Prostate gland (tissue), 2 donors: ENCODE measurements at regions not wholly inside any gene's neighbourhood (a gene's known extent, or its start where the extent isn't known, plus 50 kb on each side); places are given as distances from the start of the nearest gene placed in this dataset.

ENCODE experiments used
- DNase-seq: peaks from one replicate; pipeline ENCODE4 v3.0.0-alpha.2; 2019; ENCODE audit warnings: low spot score
- H3K27ac ChIP-seq, 2 donors: fragments of 200-600 bp; sonication (generic); 2 replicates each; pipeline ENCODE4 v1.5.1; 2017 to 2019
- H3K27me3 ChIP-seq: fragments of 200-600 bp; sonication (generic); replicated peaks from 2 replicates; pipeline ENCODE4 v1.5.1; 2019; ENCODE audit not compliant: insufficient read depth
- H3K36me3 ChIP-seq, 2 donors: fragments of 200-600 bp; sonication (generic); 1 replicate in 1 of 2; 2 replicates in 1 of 2; pipeline versions ENCODE4 v1.5.1 to v1.8.1; 2017 to 2019
- H3K4me1 ChIP-seq: fragments of 200-600 bp; sonication (generic); replicated peaks from 2 replicates; pipeline ENCODE4 v1.5.1; 2019
- H3K4me3 ChIP-seq, 2 donors: fragments of 200-600 bp; sonication (generic); 2 replicates each; pipeline ENCODE4 v1.5.1; 2017 to 2019
- H3K9me3 ChIP-seq: fragments of 200-600 bp; sonication (generic); 2 replicates; pipeline ENCODE4 v1.5.1; 2017
- POLR2A ChIP-seq: fragments of 450-650 bp; IDR thresholded peaks from one replicate; pipeline ENCODE4 v1.6.1; 2016; ENCODE audit warnings: antibody characterized with exemption, mild to moderate bottlenecking
- POLR2AphosphoS5 ChIP-seq: sonication (generic); formaldehyde crosslinking; IDR thresholded peaks from one replicate; pipeline ENCODE4 v1.6.1; 2017; ENCODE audit warnings: antibody characterized with exemption
- WGBS: methylation state at CpG from one replicate; pipeline ENCODE4 v1.1.5; 2018; 5-methylcytosine and 5-hydroxymethylcytosine counted together
- intact Hi-C: fragments of 100-400 bp; cut with DNase I; formaldehyde crosslinking; loops from one replicate; pipeline ENCODE4 v1.14.2; 2022
- TF ChIP-seq, protein P1 (sequence below), 4 experiments: fragments of 200-600 bp in 2 of 4; fragments of 450-650 bp in 2 of 4; sonication (generic) in 2 of 4; IDR thresholded peaks; 1 replicate in 3 of 4; 2 replicates in 1 of 4; pipeline ENCODE4 v1.5.1; 2016 to 2019; ENCODE audit warnings: antibody characterized with exemption in 4 of 4, mild to moderate bottlenecking in 2 of 4, moderate library complexity in 2 of 4

DNA sequence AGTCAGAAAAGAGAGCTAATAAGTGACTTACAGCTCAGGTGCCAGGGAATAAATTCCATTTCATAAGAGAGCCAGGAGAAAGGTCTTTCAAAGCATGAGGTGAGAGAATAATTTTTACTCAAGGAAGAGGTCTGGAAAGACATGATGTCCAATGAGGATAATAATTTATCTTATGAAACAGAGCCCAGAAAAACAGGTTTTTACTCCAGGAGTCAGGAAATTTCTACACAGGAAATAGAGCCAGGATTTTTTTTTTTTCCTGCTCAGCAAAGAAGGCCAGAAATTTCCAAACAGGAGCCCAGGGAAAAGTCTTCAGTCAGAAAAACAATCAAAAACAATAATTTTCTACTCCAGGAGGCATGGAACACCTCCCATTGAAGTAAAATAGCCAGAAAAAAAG, 1185.7 kb upstream of the TSPY4 start:
- H3K27ac ChIP-seq = no peak overlapping the region
- DNase-seq = no peak
- H3K9me3 ChIP-seq = no peaks in the 10 kb centered on the region
- no peaks in the 10 kb centered on the region for H3K27me3 ChIP-seq
- H3K4me1 ChIP-seq = no peaks in the 10 kb centered on the region
- intact Hi-C loops = no loop called here
- H3K36me3 ChIP-seq = no peaks in the 10 kb centered on the region
- TF ChIP-seq, protein P1, sequence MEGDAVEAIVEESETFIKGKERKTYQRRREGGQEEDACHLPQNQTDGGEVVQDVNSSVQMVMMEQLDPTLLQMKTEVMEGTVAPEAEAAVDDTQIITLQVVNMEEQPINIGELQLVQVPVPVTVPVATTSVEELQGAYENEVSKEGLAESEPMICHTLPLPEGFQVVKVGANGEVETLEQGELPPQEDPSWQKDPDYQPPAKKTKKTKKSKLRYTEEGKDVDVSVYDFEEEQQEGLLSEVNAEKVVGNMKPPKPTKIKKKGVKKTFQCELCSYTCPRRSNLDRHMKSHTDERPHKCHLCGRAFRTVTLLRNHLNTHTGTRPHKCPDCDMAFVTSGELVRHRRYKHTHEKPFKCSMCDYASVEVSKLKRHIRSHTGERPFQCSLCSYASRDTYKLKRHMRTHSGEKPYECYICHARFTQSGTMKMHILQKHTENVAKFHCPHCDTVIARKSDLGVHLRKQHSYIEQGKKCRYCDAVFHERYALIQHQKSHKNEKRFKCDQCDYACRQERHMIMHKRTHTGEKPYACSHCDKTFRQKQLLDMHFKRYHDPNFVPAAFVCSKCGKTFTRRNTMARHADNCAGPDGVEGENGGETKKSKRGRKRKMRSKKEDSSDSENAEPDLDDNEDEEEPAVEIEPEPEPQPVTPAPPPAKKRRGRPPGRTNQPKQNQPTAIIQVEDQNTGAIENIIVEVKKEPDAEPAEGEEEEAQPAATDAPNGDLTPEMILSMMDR (IDR thresholded peaks at IDR 0.05) = no peak
- TF ChIP-seq POLR2A = no peak
- TF ChIP-seq POLR2AphosphoS5 = no peak
- H3K4me3 ChIP-seq = no peak overlapping the region

DNA sequence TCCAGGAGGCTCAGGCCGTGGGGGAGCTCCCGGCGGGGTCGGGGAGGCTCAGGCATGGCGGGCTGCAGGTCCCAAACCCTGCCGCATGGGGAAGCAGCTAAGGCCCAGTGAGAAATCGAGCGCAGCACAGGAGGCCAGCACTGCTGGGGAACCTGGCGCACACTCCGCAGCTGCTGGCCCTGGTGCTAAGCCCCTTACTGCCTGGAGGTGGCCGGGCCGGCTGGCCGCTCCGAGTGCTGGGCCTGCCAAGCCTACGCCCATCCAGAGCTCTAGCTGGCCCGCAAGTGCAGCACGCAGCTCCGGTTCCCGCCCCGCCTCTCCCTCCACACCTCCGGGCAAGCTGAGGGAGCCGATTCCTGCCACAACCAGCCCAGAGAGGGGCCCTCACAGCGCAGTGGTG, 1208.7 kb upstream of the TSPY4 start:
- TF ChIP-seq, protein P1 (IDR thresholded peaks at IDR 0.05) = no peak
- TF ChIP-seq POLR2AphosphoS5 (no peak), POLR2A (no peak)
- no peak overlapping the region for H3K27ac ChIP-seq
- H3K4me1 ChIP-seq = no peaks in the 10 kb centered on the region
- WGBS = 88% methylated on average over 10 of the region's 23 CpGs
- no peak overlapping the region for H3K4me3 ChIP-seq
- intact Hi-C loops = no loop called here
- no peaks in the 10 kb centered on the region for H3K36me3 ChIP-seq
- H3K27me3 ChIP-seq = no peaks in the 10 kb centered on the region
- no peak for DNase-seq
- H3K9me3 ChIP-seq = no peaks in the 10 kb centered on the region

DNA sequence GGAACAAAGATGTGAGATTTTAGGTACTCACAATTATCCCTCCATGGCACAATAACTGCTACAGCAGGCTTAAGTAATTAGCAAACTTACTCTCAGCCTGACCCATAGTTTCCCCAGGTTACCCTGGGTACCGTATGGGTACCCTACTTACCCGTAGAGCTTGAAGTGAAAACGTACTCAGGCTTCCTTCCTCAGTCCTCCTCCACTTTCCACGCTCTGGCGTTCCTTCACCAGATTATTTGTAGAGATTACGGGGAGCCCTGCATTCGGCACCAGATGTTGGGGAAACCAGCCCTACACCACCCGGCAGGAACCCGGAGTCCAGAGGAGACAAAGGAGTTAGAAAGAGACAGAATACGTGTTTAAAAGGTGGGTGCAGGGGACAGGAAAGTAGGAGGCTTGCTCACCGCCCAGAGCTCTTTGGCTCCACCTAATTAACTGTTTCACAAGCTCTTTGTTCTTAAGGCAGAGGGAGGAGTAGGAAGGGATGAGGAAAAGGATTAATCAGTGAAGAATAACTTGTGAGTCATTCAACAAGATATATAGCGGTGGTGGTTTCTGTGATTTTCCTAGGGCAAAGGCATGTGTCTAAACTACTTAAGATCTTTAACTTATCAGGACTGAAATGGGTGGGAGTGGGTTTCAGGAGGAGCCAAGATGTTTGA, 1211.2 kb upstream of the TSPY4 start:
- no peak overlapping the region for H3K4me3 ChIP-seq
- H3K27me3 ChIP-seq = no peaks in the 10 kb centered on the region
- 79% methylated on average over 12 of the region's 12 CpGs for WGBS
- H3K36me3 ChIP-seq = no peaks in the 10 kb centered on the region
- no peaks in the 10 kb centered on the region for H3K9me3 ChIP-seq
- H3K4me1 ChIP-seq = no peaks in the 10 kb centered on the region
- TF ChIP-seq POLR2AphosphoS5 (no peak), POLR2A (no peak)
- TF ChIP-seq, protein P1 (IDR thresholded peaks at IDR 0.05) = no peak
- DNase-seq = no peak
- intact Hi-C loops = no loop called here
- H3K27ac ChIP-seq = no peak overlapping the region

DNA sequence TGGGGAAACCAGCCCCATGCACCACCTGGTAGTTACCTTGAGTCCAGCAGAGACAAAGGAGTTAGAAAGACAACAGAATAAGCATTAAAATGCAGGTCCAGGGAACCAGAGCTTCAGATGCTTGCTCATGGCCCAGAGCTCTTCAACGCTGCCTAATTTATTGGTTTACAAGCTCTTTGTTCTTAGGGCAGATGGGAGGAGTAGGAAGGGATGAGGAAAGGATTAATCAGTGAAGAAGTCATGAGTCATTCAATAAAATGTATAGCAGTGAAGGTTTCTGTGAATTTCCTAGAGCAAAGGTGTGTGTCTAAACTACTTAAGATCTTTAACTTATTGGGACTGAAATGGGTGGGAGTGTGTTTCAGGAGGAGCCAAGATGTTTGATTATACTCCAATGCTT, 1210.3 kb upstream of the AMELY start:
- 31% methylated on average over 1 of the region's 1 CpG for WGBS
- Histone ChIP-seq H3K9me3 (no peaks in the 10 kb centered on the region), H3K4me1 (no peaks in the 10 kb centered on the region), H3K36me3 (no peaks in the 10 kb centered on the region), H3K4me3 (no peak overlapping the region), H3K27ac (no peak overlapping the region), H3K27me3 (no peaks in the 10 kb centered on the region)
- TF ChIP-seq, protein P1 (IDR thresholded peaks at IDR 0.05) = no peak
- TF ChIP-seq POLR2A = no peak
- TF ChIP-seq POLR2AphosphoS5 = no peak
- intact Hi-C loops = no loop called here
- DNase-seq = no peak

DNA sequence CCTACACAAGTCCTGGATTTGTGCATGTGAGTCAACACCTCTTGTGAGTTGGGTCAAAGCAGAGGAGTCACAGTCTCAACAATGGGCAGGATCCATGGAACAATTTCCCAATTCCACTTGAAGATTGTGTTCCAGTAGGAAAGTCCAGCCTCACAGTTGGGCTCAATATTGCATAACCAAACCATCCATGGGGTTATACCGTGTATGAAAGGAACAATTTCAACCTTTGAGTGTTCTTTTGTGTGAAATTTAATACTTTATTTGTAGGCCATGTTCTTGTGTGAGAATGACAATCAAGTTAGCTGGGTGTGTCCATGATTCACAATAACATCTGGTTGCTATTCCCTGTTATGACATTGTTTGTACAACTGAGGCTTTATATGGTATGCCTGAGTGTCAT, 1182.9 kb upstream of the AMELY start:
- DNase-seq = no peak
- 50% methylated on average over 1 of the region's 1 CpG for WGBS

More for the DNA sequence above, 1182.9 kb upstream of the AMELY start:
- TF ChIP-seq, protein P1 (IDR thresholded peaks at IDR 0.05) = no peak
- TF ChIP-seq POLR2AphosphoS5 = no peak
- no peak for TF ChIP-seq POLR2A
- Histone ChIP-seq H3K27me3 (no peaks in the 10 kb centered on the region), H3K36me3 (no peaks in the 10 kb centered on the region), H3K4me1 (no peaks in the 10 kb centered on the region), H3K4me3 (no peak overlapping the region), H3K9me3 (no peaks in the 10 kb centered on the region), H3K27ac (no peak overlapping the region)
- intact Hi-C loops = no loop called here
